NOMO-1 (cell line): ENCODE measurements at regions not wholly inside any gene's neighbourhood (a gene's known extent, or its start where the extent isn't known, plus 50 kb on each side); places are given as distances from the start of the nearest gene placed in this dataset.

Experiments
- DNase-seq, 2 experiments: peaks; one replicate each; lab custom pipeline; 2025; ENCODE audit not compliant: unreplicated experiment in 2 of 2; lab: John Stamatoyannopoulos, UW

GRCh38 chr15:25565470-25566264, 126.8 kb upstream of the UBE3A start:
- DNase-seq: no peak

GRCh38 chr15:25563596-25563995, 124.8 kb upstream of the UBE3A start:
- DNase-seq: no peak

- DNase-seq: no peak
These were observed 119.1 kb upstream of the UBE3A start for GRCh38 chr15:25557926-25558325.

- DNase-seq: no peak
These were observed 117.3 kb upstream of the UBE3A start for GRCh38 chr15:25556136-25556535.

GRCh38 chr15:25554640-25555039, 115.8 kb upstream of the UBE3A start:
- DNase-seq: no peak

GRCh38 chr15:25548600-25548999, 109.8 kb upstream of the UBE3A start:
- no peak for DNase-seq

GRCh38 chr15:25545889-25546288, 107.1 kb upstream of the UBE3A start:
- DNase-seq: no peak

- DNase-seq: no peak
These were observed 106.2 kb upstream of the UBE3A start for GRCh38 chr15:25545017-25545416.

- DNase-seq: no peak
These were observed 105.3 kb upstream of the UBE3A start for GRCh38 chr15:25544076-25544475.

GRCh38 chr15:25543196-25543595, 104.4 kb upstream of the UBE3A start:
- no peak for DNase-seq

GRCh38 chr15:25541228-25541627, 102.4 kb upstream of the UBE3A start:
- no peak for DNase-seq

- no peak for DNase-seq
These were observed 98.2 kb upstream of the UBE3A start for GRCh38 chr15:25536801-25537611.

- DNase-seq: no peak
These were observed 97.0 kb upstream of the UBE3A start for GRCh38 chr15:25535866-25536265.

- no peak for DNase-seq
These were observed 95.5 kb upstream of the UBE3A start for GRCh38 chr15:25534293-25534692.

GRCh38 chr15:25532269-25533140, 93.7 kb upstream of the UBE3A start:
- DNase-seq: no peak

GRCh38 chr15:25529774-25530173, 91.0 kb upstream of the UBE3A start:
- DNase-seq: no peak

- no peak for DNase-seq
These were observed 88.3 kb upstream of the UBE3A start for GRCh38 chr15:25527118-25527517.

- no peak for DNase-seq
These were observed 86.9 kb upstream of the UBE3A start for GRCh38 chr15:25525741-25526140.

GRCh38 chr15:25515633-25516032, 76.8 kb upstream of the UBE3A start:
- DNase-seq: no peak

- DNase-seq: no peak
These were observed 75.7 kb upstream of the UBE3A start for GRCh38 chr15:25514522-25514921.

- no peak for DNase-seq
These were observed 74.1 kb upstream of the UBE3A start for GRCh38 chr15:25512957-25513356.
